HepG2 (cell line): ENCODE measurements at regions not wholly inside any gene's neighbourhood (a gene's known extent, or its start where the extent isn't known, plus 50 kb on each side); places are given as distances from the start of the nearest gene placed in this dataset.

Source experiments
- RAD21 ChIP-seq: fragments of 450-650 bp; formaldehyde crosslinking; IDR thresholded peaks from 2 replicates; pipeline ENCODE4 v1.5.0; 2020; ENCODE audit warnings: mild to moderate bottlenecking
- SMC3 ChIP-seq: IDR thresholded peaks from 2 replicates; pipeline ENCODE4 v1.6.1; 2011; ENCODE audit warnings: low read length, improper control_type of control experiment
- ZNF230 ChIP-seq: sonication (generic); formaldehyde crosslinking; IDR thresholded peaks from 2 replicates; pipeline ENCODE4 v1.4.0; 2020; ENCODE audit warnings: mild to moderate bottlenecking, missing genetic modification reagents
- TF ChIP-seq, protein P1 (sequence below), 2 experiments: fragments of 450-650 bp in 1 of 2; sonication (generic) in 1 of 2; formaldehyde crosslinking in 1 of 2; IDR thresholded peaks; 2 replicates each; pipeline versions ENCODE4 v1.6.1 to v1.8.0; 2016 to 2022; ENCODE audit warnings: antibody characterized with exemption in 1 of 2, mild to moderate bottlenecking in 1 of 2, missing genetic modification reagents in 1 of 2

DNA sequence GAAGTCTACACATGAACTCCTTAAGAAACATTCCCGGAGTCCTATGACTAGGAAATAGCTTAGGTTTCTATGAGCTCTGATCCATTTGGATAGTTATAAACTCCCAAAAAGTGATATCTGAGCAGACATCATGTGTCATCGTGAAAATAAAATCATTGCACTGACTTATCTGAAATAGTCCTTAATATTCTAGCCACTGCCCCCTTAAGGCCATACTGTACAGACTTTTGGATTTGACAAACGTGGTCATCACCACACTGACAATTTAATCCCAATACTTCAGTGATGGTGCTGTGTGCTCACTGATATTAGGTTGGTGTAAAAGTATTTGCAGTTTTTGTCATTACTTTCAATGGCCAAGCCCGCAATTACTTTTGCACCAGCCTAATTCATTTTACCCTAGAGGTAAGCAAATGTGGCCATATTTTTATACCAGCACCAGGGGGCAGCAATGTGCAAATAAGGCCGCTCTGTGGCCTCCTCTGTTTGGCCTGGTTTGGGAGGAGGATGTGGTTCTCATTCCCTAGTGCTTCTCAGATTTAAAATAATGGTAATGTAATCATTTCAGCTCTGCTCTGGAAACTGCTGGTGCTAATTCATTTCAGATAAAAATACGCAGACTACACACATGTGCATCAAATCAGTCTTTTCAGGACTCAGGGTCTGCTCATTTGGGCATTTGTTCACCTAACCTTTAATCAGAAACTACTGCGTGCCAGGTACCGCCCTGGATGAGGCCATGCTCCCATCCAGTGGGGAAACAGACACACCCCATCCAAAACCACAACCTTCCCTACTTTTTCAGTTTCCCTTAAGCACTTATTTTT, 196.4 kb upstream of the C1QTNF7 start (continued):
- TF ChIP-seq, protein P1, sequence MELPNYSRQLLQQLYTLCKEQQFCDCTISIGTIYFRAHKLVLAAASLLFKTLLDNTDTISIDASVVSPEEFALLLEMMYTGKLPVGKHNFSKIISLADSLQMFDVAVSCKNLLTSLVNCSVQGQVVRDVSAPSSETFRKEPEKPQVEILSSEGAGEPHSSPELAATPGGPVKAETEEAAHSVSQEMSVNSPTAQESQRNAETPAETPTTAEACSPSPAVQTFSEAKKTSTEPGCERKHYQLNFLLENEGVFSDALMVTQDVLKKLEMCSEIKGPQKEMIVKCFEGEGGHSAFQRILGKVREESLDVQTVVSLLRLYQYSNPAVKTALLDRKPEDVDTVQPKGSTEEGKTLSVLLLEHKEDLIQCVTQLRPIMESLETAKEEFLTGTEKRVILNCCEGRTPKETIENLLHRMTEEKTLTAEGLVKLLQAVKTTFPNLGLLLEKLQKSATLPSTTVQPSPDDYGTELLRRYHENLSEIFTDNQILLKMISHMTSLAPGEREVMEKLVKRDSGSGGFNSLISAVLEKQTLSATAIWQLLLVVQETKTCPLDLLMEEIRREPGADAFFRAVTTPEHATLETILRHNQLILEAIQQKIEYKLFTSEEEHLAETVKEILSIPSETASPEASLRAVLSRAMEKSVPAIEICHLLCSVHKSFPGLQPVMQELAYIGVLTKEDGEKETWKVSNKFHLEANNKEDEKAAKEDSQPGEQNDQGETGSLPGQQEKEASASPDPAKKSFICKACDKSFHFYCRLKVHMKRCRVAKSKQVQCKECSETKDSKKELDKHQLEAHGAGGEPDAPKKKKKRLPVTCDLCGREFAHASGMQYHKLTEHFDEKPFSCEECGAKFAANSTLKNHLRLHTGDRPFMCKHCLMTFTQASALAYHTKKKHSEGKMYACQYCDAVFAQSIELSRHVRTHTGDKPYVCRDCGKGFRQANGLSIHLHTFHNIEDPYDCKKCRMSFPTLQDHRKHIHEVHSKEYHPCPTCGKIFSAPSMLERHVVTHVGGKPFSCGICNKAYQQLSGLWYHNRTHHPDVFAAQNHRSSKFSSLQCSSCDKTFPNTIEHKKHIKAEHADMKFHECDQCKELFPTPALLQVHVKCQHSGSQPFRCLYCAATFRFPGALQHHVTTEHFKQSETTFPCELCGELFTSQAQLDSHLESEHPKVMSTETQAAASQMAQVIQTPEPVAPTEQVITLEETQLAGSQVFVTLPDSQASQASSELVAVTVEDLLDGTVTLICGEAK (IDR thresholded peaks at IDR 0.05) = peak; percentile 84
- TF ChIP-seq, protein P1 (CRISPR knock-in tag; IDR thresholded peaks at IDR 0.05) = no peak
- TF ChIP-seq SMC3 (peak; percentile 49; the same call in 1 of the 2 replicates), RAD21 (CRISPR knock-in tag) (peak; percentile 39; the same call in 1 of the 2 replicates), ZNF230 (no peak)
